HG02884 (cell line): ENCODE measurements at regions not wholly inside any gene's neighbourhood (a gene's known extent, or its start where the extent isn't known, plus 50 kb on each side); places are given as distances from the start of the nearest gene placed in this dataset.
"Not testable (repeated sequence)": the region's sequence is repeated elsewhere in the genome, so short reads cannot be mapped to it uniquely, and the experiment has no call there.

Experiments used
- ATAC-seq: cut with Tn5 transposase; IDR thresholded peaks from one replicate; pipeline ENCODE4 v1.9.1; 2021; ENCODE audit warnings: mild to moderate bottlenecking, moderate library complexity; ENCODE audit not compliant: unreplicated experiment

- ATAC-seq, result no peak
These were observed 1140.2 kb downstream of the FAM133A start for GRCh38 chrX:94814216-94814615.

- ATAC-seq, result peak; percentile 91
These were observed 1156.7 kb downstream of the FAM133A start for GRCh38 chrX:94830717-94831116.

DNA sequence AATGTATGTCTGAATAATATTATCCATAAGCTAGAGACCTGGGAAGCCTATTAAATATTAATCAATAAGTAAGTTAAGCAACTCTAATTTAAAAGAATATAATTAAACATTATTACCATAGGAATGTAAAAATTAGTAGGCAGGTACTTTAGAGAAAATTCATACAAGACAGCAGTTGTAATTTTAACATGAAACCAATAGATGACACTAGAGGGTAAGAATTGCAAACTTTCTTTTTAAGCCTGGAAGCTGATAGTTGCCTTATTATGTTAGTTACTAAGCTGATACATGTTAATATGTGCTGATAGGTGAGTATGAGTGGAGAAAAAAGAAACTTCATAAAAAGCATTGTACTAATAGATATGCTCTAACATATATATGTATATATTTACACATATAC, 1157.4 kb downstream of the FAM133A start:
- ATAC-seq, result no peak

- no peak for ATAC-seq
These were observed 1160.2 kb downstream of the FAM133A start for GRCh38 chrX:94834226-94834625.

DNA sequence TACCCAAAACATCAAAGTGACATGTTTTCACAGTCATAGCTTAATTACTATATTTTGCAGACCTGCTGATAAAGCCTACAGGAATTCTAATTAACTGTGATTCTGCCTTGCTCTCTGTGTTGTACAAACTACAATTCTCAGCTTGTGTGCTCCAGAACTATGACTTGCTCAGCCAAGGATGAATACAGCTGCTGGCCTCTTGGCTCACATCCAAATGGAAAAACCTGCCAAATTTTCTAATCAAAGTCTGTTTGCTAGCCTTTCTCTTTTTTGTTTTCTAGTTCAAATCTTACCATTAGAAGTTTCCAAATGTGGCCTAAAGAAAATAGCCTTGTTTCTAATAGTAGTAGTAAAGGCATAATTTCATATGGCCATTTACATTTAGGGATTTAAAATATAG, 1176.8 kb downstream of the FAM133A start:
- ATAC-seq, result no peak

- no peak for ATAC-seq
These were observed 1180.2 kb downstream of the FAM133A start for GRCh38 chrX:94854251-94854650.

DNA sequence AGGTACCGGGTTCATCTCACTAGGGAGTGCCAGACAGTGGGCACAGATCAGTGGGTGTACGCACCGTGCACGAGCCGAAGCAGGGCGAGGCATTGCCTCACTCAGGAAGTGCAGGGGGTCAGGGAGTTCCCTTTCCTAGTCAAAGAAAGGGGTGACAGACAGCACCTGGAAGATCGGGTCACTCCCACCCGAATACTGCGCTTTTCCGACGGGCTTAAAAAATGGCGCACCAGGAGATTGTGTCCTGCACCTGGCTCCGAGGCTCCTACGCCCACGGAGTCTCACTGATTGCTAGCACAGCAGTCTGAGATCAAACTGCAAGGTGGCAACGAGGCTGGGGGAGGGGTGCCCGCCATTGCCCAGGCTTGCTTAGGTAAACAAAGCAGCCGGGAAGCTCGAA, 1188.5 kb downstream of the FAM133A start:
- ATAC-seq, result not testable (repeated sequence)

GRCh38 chrX:94871640-94872039, 1197.6 kb downstream of the FAM133A start:
- ATAC-seq, result no peak

- no peak for ATAC-seq
These were observed 1227.8 kb downstream of the FAM133A start for GRCh38 chrX:94901849-94902248.

DNA sequence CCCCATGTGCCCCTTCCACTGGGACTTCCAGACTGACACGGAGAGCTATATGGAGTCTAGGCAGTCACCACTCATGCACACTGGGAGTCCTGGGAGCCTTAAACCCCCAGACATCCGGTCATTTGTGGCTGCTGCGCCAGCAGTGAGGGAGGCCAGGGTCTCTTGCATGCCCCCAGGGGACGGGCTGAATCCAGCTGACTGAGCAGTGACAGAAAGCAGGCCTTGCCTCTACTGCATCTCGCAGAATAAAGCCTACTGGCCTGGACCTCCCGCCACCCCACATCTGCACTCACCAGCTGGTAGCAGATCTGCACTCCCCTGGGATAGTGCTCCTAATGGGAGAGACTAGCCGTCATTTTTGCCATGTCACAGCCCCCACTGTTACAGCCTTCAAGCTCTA, 1234.2 kb downstream of the FAM133A start:
- ATAC-seq, result no peak

- ATAC-seq, result no peak
These were observed 1234.6 kb downstream of the FAM133A start for GRCh38 chrX:94908648-94909047.

DNA sequence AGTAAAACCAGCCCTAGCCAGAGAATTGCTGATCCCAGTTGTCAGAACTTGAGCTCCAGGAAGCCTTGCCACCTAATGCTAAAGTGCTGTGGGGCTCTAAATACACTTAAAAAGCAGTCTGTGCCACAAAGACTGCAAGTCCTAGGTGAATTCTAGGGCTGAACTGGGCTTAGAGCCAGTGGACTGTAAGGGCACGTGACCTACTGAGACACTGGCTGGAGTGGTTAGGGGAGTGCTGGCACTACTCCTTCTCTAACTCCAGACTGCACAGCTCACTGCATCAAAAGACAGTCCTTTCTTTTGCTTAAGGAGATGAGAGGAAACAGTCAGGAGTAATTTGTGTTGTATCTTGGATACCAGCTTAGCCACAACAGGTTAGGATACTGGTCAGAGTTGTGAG, 1240.2 kb downstream of the FAM133A start:
- ATAC-seq, result no peak

- ATAC-seq, result peak; percentile 90
These were observed 1258.4 kb downstream of the FAM133A start for GRCh38 chrX:94932278-94932965.

- ATAC-seq, result no peak
These were observed 1262.7 kb downstream of the FAM133A start for GRCh38 chrX:94936722-94937121.

DNA sequence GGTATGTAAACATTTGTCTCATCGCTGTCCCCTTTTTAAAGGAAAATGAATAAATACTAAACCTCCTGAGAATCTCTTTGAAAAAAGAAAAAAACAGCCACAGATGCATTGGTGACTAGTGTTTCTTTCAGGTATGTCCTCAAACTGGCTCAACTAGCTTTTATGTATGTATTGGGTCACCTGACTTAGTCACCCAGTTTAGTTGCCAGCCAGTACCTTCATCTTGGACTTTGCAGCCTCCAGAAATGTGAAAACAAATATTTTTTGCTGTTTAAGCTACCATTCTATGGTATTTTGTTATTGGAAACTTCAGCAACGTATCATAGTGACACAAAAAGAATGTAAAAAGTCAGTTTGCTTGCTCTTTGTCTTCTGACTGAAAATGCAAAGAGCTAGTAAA, 1263.5 kb downstream of the FAM133A start:
- no peak for ATAC-seq

- no peak for ATAC-seq
These were observed 1268.6 kb downstream of the FAM133A start for GRCh38 chrX:94942603-94943002.

GRCh38 chrX:94946137-94946536, 1272.1 kb downstream of the FAM133A start:
- ATAC-seq, result not testable (repeated sequence)

- ATAC-seq, result no peak
These were observed 1287.7 kb downstream of the FAM133A start for GRCh38 chrX:94961730-94962129.

GRCh38 chrX:94977562-94977961, 1303.6 kb downstream of the FAM133A start:
- ATAC-seq, result no peak

- ATAC-seq, result no peak
These were observed 1304.0 kb downstream of the FAM133A start for GRCh38 chrX:94977986-94978385.
